ENCODE measurements at regions not wholly inside any gene's neighbourhood (a gene's known extent, or its start where the extent isn't known, plus 50 kb on each side); places are given as distances from the start of the nearest gene placed in this dataset.
"Not testable (repeated sequence)": the region's sequence is repeated elsewhere in the genome, so short reads cannot be mapped to it uniquely, and the experiment has no call there.

DNA sequence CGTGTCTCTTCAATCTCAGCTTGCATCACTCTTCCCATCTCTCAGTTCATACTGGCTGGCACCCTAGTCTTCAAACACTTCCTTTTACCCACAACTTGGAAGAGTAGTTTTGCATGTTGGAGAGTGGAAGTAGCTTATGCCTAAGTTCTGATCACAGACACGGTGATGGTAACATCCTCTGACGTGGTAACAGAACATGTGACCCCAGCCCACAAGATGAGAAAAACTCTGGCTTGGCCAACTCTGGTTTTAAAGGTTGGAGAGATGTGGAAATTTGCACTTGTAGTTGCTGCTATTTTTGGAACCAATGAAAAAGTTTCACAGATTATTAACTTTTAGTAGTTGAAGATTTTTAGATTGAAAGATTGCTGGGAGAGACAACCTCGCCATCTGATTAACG is 155.4 kb upstream of the SLC35G4 start:
- DNase-seq: no peak

GRCh38 chr18:11444169-11444568 is 165.2 kb upstream of the SLC35G4 start:
- not testable (repeated sequence) for DNase-seq

- DNase-seq: no peak
These were observed 172.3 kb upstream of the SLC35G4 start for GRCh38 chr18:11437046-11437445.

- no peak for DNase-seq
These were observed 177.0 kb upstream of the SLC35G4 start for GRCh38 chr18:11432360-11432811.

GRCh38 chr18:11429876-11430275 is 179.5 kb upstream of the SLC35G4 start:
- DNase-seq: no peak

- DNase-seq: no peak
These were observed 184.2 kb upstream of the SLC35G4 start for GRCh38 chr18:11425211-11425610.

GRCh38 chr18:11419338-11419737 is 190.1 kb upstream of the SLC35G4 start:
- DNase-seq: no peak

DNA sequence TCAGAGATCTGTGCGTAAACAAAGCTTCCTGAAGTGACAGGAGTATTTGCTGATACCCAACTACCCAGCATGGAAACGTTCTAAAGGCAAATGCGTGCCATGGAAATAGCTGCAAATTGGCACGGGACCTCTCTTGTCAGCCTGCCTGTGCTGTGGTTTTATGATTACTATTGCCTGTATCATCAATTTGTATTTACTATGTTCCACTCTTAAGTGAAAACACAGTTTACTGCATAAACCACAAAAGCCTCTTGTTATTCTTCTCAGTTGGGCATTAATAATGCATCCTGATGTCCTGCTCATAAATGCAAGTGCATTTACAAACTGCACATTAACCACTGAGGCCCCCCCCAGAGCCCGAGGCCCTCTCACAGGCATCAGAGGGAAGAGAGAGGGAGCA is 196.6 kb upstream of the SLC35G4 start:
- no peak for DNase-seq

GRCh38 chr18:11411048-11411447 is 198.3 kb upstream of the SLC35G4 start:
- DNase-seq: no peak

GRCh38 chr18:11408555-11409065 is 200.8 kb upstream of the SLC35G4 start:
- DNase-seq: no peak

- DNase-seq: no peak
These were observed 201.5 kb upstream of the SLC35G4 start for GRCh38 chr18:11407940-11408339.

GRCh38 chr18:11405804-11406203 is 203.6 kb upstream of the SLC35G4 start:
- no peak for DNase-seq

DNA sequence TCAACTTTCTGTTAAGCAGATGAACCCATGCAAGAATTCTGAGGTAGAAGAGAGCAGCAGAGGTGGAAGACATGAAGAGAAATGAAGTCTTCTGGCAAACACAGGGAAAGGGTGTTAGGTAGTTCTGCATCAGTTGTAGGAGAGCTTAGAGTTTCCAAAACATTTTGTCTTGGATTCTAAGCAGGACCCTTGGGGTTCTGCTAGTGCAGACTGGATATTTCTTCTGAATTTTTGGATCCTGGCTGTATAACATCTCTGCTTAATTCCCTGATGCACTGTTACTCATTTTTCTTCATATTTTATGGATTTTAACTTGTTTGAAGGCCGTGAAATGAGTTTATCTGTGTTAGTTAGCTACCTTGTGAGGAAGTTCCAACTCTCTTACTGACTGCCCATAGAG is 208.7 kb upstream of the SLC35G4 start:
- no peak for DNase-seq

DNA sequence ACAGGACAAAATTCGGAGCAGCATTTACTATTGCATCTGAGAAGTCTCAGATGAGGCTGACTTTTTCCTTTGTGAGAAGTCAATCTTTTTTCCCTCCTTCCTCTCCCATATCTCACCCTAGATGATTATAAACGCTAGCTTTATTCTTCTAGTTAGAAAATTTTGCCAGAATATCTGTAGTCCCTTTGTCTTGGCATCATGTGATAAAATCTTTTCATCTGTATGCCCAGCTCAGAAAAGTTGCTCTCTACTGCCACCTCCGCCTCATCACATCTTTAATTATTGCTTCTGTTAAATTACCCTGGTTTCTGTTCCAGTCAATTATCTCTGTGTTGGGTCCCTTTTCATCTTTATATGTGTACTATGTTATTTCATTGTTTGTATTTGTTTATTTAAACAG is 210.8 kb upstream of the SLC35G4 start:
- DNase-seq: no peak

- no peak for DNase-seq
These were observed 216.2 kb upstream of the SLC35G4 start for GRCh38 chr18:11392980-11393885.

DNA sequence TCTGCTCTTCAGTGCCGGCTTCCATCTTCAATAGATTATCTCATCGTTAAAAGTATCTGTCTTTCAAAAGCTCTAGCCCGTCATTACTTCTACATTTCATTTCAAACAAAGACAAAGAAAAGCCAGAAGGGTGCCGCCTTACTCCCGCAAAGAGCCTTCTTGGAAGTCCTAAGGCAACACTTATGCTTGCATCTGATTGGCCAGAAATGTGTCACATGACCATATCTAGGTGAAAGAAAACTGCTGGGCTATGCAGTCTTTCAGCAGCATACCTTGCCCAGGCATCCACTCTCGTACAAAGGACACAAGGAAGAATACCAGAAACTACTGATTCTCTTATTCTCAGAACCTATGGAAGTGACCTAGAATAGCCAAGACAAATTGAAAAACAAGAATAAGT is 217.1 kb upstream of the SLC35G4 start:
- no peak for DNase-seq

- no peak for DNase-seq
These were observed 217.7 kb upstream of the SLC35G4 start for GRCh38 chr18:11391661-11392060.

DNA sequence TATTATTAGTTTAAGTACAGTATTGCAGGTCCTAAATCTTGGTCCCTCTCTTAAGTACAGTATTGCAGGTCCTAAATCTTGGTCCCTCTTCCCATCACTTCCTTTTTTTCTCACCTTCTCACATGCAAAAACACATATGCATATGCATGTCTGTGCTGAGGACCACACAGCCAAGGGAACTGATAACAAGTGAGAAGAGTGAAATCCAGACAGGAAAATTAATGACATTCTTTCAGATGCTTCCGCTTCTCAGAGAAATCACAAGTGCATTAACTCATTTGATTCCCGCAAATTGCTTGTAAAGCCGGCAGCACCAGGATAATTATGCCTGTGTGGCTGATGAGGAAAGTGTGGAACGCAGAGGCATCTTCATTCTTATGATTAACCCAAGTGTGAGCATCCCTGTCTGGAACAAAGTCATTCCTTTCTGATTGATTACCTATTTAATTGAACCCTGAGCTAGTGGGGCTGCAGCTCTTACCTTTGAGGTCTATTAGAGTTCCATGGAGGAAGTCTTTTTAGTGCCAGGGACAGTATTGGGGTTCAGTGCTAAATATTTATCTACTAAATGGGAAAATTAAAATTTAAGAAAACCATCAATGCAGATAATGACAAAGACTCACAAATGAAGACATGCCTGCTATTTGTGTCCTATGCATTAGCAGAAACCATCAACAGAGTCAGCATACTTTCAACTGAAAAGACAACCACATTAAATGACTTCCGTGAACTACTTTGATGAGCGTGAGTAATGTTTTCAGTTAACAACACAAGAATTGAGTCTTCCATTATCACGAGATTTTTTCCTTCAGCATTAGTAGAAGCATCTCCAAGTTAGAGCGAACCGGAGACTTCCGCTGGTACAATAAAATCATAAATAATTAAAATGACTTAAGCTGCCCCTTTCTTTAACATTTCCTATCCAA is 220.4 kb upstream of the SLC35G4 start:
- DNase-seq: no peak

GRCh38 chr18:11387880-11388279 is 221.5 kb upstream of the SLC35G4 start:
- no peak for DNase-seq

DNA sequence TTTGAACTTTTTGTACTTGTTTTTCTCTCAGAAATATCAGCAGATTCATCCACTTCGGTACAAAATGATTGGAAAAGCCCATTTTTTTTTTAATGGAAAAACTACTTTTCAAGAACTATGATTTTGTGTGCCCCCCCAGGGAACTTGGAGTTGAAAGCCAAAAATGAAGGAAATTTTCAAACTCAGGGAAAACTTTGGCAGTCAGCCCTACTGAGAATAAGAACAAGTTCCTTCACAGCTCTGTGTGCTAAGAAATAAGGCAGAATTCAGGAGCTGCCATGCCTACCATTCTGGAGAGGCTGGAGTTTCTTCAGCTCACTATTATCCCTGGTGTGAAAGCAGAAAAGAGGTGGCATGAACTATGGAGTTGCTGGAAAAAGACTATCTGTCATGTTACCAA is 226.0 kb upstream of the SLC35G4 start:
- no peak for DNase-seq

GRCh38 chr18:11380968-11381367 is 228.4 kb upstream of the SLC35G4 start:
- DNase-seq: no peak

DNA sequence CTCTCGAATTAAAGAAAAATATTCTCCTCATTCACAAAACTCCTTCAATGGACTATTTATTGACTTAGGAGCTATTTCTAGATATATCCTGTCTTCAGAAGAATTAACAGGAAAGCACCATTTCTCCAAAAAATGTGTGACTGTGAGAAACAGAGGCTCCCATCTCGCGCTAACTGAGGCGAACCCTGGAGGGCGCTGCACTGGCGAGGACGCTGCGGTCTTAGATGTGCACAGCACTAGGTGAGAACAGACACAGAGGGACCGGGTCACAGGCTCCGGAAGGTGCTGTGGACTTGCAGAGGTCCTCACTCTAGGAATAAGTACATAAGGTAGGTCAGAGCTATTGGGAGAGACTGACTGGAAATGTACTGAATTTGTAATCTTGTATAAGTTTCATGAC is 229.7 kb upstream of the SLC35G4 start:
- no peak for DNase-seq

GRCh38 chr18:11377766-11378540 is 228.6 kb upstream of the PIEZO2 start:
- no peak for DNase-seq
